Kidney glomerular epithelial cell (primary cell): ENCODE measurements at regions not wholly inside any gene's neighbourhood (a gene's known extent, or its start where the extent isn't known, plus 50 kb on each side); places are given as distances from the start of the nearest gene placed in this dataset.

ENCODE experiments used
- DNase-seq: peaks from one replicate; lab custom pipeline; 2025; lab: John Stamatoyannopoulos, UW

DNA sequence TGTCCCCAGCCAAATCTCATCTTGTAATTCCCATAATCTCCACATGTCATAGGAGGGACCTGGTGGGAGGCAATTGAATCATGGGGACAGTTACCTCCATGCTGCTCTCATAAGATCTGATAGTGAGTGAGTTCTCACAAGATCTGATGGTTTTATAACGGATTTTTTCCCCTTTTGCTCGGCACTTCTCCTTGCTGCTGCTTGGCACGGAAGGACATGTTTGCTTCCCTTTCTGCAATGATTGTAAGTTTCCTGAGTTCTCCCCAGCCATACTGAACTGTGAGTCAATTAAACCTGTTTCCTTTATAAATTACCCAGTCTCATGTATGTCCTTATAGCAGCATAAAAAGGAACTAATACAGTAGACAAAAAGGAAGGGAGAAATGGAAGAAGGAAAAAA lies 76.7 kb upstream of the CCNG1 start:
- no peak for DNase-seq

DNA sequence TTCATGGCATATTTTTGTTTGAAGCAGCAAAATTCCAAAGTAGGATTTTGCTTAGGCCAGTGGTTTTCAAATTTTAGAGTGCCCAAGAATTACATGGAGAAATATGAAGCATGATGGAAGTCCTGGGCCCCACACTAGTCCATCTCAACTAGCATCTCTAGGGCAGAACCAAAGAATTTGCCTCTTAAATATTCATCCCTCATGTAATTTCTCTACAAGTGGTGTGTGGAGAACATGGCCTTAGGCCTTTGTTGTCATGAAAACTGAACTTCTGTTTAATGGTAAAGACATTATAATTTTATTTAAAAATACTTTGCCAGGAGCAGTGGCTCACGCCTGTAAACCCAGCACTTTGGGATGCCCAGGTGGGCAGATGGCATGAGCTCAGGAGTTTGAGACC lies 75.9 kb upstream of the CCNG1 start:
- no peak for DNase-seq

DNA sequence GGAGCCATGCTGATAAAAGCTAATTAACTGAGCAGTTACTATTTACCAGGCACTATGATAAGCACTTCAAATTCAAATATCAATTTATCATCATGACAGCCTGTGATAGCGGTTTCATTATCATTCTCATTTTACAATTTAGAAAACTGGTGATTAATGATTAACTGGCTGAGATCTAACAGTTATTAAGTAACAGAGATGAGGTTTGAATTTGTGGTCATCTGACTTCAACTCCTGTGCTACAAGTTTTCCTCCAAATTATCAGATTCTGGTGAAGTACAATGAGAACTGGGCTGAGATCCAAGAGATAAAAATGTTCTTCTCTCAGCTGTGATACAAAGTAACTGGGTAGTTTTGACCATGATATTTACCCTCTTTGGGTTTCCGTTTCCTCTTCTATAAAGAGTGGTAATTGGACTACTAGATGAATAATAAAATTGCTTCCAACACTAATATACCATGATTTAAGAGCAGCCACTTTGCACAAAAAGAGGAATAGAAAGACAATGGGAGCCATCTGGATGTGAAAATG lies 74.5 kb upstream of the CCNG1 start:
- DNase-seq, result peak; percentile 13

DNA sequence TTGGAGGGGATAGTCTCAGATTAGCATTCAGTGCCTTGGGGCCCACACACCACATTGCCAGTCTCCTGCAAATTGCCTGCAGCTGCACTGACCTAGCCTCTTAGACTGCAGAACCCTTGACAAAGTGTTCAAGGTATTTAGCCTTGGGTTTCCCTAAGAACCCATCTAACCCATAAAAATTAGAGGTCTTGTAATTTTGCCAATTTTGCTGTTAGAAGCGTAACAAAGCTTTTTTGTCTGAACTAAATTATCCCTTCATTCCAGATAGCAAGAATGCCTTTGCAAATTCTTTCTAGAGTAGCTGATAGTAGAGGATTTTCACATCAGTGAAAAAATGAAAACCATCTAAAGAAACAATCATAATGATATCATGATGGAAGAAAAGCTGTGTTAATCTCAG lies 74.0 kb upstream of the CCNG1 start:
- DNase-seq, result no peak

DNA sequence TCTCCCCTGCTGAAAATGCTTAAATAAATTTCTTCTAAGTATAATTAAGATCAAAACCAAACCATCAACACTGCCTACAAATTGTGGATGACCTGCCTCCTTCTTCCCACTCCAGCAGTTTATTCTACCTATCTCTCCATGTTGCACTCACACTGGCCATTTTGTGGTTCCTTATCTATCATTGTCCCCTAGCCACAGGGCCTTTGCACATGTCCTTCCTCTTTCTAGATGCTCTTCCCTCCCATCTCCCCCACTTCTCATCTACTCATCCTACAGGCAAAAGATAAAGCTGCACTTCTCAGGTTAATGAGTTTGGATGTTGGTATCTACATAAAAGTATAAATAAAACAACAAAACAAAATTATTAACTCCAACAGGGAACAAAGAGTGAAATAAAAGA lies 70.6 kb upstream of the CCNG1 start:
- DNase-seq, result no peak

DNA sequence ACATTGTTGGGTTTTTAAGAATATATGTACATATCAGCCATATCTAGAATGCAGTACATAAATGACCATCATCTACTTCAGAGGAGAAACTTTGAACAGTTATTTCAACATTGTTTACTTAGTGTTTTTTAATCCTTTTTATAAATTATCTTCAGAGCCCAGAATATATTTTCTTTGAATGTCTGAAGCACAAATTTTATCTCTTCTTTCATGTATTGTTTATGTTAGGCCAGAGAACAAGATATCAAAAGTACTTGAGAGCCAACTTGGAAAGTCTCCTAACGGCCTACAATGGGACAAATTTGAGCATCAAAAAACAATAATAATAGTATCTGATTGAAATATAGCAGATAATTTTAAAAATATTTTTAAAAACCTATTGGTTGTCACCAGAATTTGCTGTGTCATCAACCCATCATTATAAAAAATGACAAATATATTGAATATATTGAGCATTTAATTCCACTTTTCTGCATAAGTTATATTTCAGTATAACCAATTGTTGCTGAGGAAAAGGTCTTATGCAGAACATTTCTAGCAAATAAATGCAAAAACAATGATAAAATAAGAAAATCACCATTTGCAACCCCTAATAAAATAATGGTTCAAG lies 67.5 kb upstream of the CCNG1 start:
- DNase-seq, result no peak

DNA sequence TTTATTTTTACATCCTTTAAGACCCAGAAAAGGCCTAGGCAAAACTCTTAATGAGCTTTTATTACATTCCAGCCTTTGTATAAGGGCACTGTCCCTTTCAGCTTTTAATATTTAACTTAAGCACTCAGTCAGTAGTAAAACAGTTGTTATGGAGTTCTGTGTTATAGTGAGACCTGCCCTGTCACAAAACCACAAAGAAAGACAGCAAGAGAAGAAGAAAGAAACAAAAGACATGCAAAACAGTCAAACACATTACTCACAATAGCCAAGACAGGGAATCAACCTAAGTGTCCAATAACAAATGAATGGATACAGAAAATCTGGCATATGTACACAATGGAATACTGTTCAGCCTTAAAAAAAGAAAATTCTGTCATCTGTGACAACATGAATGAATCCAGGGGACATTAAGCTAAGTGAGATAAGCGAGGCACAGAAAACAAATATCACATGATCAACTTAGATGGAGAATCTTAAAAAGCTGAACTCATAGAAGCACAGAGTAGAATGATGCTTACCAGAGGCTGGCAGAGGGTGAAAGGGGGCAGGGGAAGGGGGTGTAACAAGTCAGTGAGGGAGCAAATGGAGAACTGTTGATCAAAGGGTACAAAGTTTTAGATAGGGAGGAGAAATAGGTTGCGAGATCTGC lies 63.8 kb upstream of the CCNG1 start:
- DNase-seq, result peak; percentile 29

DNA sequence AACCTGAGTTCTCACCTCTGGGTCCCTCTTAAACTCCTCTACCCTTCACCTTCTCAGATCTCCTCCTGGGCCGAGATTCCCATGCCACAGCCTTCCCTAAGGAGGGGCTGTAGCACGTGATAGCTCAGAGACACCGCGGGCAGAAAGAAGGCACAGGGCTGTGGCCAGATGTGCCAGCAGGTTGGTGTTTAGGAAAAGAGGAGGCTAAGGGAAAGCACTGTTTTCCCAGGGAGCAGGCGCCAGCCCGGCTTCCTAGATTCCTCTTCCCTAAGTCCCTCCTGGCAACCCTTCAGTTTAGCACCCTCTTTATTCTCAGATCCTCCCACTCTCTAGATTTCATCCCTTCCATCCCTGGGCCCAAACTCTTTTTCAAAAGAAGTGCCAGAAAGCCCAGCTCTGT lies 59.4 kb upstream of the CCNG1 start:
- DNase-seq, result no peak

DNA sequence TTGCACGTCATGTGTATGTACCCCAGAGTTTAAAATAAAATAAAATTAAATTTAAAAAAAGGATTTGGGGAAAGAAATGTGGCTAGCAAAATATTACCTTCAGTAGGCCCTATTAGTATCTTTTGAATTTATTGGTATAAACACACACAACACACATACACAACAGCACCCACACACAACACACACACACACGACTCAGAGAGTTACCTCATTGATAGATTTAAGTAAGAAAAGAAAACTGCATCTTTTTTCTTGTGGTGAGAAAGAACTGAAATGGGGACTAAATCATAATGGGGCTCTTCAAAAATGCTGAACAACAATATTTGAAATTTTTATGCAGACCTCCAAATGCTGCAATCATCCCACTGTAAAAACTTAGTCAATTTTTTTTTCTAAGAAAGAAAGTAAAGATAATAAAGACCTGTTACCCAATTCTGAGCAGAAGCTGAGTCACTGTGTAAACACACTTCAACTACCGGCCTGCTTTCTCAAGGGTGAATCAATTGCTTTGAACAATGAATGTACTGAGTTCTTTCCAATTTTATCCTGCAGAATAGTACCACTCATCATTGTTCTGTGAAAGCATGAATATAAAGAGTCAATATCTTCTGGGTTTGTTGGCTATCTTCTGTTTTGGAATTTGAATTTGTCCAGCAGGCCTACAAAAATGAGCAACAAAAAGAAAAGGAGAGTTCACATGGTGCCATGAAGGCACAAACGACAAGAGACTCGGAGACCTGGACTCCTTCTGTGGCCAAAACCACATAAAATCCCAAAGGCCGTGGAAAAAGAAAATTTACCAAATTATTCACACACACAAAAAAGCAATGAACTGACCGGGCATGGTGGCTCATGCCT lies 57.9 kb upstream of the CCNG1 start:
- peak; percentile 74 for DNase-seq

DNA sequence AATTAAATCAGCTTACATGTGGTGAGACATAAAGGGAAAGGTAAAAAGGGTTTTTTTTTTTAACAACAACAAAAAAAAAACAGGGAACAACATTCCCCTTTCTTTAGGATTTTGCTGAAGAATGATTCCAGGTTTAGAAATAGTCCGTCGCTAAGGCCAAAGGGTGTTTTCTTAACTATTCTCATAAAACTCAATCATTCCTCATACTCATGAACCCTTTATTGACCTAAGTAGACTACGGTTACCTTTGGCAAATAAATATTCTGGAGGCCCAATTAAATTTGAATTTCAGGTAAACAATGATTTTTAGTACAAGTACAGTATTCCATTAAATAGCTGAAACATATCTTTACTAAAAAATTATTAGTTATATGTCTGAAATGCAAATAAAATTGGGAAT lies 55.6 kb upstream of the CCNG1 start:
- no peak for DNase-seq

DNA sequence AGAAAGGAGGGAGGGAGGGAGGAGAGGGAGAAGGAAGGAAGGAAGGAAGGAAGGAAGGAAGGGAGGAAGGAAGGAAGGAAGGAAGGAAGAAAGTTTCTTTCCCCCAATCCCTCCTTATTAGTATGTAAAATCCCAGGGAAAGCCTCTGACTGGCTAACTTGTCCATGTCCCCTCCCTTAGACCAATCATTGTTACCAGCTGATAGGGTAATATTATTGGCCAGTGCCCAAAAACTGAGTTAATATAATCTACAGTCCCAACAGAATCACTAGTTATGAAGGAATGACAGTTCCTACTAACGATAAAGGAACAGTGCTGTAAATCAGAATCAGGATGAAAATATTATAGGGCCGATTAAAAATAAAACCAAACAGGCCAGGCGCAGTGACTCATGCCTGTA lies 53.6 kb upstream of the CCNG1 start:
- no peak for DNase-seq

DNA sequence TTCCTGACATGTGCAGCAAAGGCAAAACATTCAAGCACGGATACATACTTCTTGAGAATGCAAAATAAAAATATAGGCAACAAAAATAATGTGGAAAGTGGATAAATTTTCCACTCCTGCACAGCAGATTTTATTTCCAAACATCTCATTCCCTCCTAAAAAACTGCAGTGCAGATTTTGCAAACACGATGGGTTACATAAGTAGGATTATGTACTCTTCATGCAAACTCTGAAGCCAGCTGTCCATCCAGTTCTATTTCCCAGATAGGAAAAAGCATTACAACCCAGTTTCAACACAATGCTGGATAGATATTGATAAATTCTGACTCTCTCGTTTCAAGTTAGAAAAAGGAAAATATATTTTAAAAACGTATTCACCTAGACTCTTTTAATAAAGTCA lies 52.7 kb upstream of the CCNG1 start:
- DNase-seq, result no peak

DNA sequence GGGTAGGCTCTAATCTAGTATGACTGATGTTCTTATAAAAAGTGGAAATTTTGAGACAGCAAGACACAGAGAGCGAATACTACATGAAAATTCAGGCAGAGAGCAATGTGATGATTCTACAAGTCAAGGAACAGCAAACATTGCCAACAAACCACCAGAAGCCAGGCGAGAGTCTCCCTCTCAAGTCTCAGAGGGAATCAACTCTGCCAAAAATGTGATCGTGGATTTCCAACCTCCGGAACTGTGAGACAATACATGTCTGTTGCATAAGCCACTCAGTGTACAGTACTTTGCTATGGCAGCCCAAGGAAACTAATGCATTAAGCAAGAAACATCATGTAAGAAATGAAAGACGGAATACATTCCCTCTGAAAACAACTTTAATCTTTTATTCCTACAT lies 52.1 kb upstream of the CCNG1 start:
- DNase-seq, result no peak

DNA sequence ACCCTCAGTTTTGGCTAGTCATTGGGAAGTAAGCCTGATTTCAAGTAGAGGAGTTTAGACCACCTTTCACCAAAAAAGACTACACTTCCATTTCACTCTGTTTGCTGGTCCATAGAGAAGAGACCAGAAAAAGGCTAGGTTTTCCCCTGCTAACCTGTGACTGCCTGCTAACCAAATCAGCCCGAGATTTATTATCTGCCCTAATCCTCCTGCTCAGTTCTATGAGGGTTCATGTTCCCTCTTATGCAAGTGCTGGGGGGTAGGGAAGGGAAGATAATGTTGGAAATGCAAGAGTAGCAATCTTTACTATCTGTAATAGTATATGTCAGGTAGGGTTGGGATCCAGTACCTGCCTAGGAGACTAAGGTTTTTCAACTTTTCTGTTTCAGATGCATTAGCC lies 51.6 kb upstream of the CCNG1 start:
- DNase-seq, result no peak

DNA sequence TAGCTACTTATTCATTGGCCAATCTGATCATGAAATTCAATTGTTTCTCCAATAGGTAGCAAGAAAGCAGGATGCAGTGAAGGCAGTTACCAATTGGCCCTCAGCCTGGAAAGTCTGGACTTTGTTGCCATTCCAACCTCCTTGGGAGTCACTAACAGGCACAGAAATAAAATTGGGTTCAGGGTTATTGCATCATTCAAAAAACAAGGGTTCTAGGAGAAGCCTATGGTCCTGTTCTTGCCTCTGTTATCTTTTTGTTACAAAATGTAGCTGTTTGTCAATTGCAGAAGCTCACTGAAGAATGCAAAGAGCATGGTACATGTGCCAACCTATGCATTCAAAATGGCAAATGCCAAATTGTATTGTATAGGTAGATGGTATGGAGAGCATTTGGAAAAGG lies 51.0 kb upstream of the CCNG1 start:
- DNase-seq, result no peak

DNA sequence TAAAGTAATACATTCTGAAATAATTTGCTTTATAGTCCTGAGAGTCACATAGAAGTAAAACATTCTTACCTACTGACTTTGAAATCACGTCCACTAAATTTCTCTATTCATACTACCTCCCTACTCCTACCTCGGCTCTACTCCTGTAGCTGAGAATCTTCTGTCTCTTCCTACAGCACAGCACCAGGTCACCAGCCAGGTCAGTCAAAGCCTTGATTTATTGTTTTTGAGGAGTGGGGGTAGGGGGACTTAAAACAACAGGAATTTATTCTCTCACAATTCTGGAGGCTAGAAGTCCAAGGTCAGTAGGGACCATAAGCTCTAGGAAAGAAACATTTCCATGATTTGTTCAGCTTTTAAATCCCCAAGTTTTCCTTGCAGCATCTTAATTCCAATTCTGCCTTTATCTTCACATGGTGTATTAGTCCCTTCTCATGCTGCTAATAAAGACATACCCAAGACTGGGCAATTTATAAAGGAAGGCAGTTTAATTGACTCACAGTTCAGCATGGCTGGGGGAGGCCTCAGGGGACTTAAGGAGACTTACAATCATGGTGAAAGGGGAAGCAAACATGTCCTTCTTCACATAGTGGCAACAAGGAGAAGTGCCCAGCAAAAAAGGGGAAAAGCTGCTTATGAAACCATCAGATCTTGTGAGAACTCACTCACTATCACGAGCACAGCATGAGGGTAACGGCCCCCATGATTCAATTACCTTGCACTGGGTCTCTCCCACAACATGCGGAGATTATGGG lies 49.6 kb upstream of the CCNG1 start:
- no peak for DNase-seq
